ENCODE measurements at regions not wholly inside any gene's neighbourhood (a gene's known extent, or its start where the extent isn't known, plus 50 kb on each side); places are given as distances from the start of the nearest gene placed in this dataset.

DNA sequence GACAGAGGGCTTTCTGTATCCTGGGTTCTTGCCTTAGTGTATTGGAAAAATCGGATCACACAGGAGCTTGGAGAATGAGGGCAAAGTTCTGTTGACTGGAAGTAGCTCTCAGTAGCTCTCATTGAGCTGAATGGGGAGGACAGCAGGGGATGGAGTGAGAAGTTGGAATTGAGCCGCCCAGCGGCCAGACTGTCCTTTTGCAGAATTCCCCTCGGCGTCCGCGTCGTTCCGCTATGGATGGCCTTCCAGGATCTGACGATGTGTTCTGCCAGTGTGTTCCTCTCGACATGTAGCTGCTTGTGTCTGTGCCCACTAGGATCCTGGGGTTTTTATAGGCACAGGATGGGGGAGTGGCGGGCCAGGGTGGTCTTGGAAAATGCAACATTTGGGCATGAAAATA lies 351.8 kb upstream of the SEMA3A start:
- intact Hi-C loops (cut with micrococcal nuclease; ENCODE audit: unreplicated experiment): no loop called here
- no peak overlapping the region for H3K27ac Mint-ChIP-seq (ENCODE audit: unreplicated experiment)
- Histone ChIP-seq H3K4me3 (ENCODE audit: low read depth, low read length) (no peak overlapping the region), H3K9me3 (no peaks in the 10 kb centered on the region), H3K36me3 (ENCODE audit: control insufficient read depth, insufficient read depth, low read length) (no peaks in the 10 kb centered on the region), H3K27me3 (replicated peaks; ENCODE audit: control insufficient read depth, insufficient read depth, low read length) (no peaks in the 10 kb centered on the region), H3K4me1 (no peaks in the 10 kb centered on the region)
- H3K4me3 Mint-ChIP-seq (ENCODE audit: unreplicated experiment): no peak overlapping the region
- POLR2A ChIA-PET: no interaction called here
- no peaks in the 10 kb centered on the region for H3K36me3 Mint-ChIP-seq (ENCODE audit: insufficient read depth, unreplicated experiment)
- H3K9me3 Mint-ChIP-seq (ENCODE audit: unreplicated experiment): no peaks in the 10 kb centered on the region
- no peaks in the 10 kb centered on the region for H3K27me3 Mint-ChIP-seq (ENCODE audit: insufficient read depth, unreplicated experiment)
- CTCF ChIA-PET: interaction anchor here (0.6 kb wide), 1 partner anchor 482 kb away, joined by 3 read pairs; no protein-coding TSS in a partner anchor
- no TSS peak for BruUV-seq (replicated peaks)
- no peaks in the 10 kb centered on the region for H3K4me1 Mint-ChIP-seq (ENCODE audit: low read depth, unreplicated experiment)
- TF ChIP-seq, protein P1, sequence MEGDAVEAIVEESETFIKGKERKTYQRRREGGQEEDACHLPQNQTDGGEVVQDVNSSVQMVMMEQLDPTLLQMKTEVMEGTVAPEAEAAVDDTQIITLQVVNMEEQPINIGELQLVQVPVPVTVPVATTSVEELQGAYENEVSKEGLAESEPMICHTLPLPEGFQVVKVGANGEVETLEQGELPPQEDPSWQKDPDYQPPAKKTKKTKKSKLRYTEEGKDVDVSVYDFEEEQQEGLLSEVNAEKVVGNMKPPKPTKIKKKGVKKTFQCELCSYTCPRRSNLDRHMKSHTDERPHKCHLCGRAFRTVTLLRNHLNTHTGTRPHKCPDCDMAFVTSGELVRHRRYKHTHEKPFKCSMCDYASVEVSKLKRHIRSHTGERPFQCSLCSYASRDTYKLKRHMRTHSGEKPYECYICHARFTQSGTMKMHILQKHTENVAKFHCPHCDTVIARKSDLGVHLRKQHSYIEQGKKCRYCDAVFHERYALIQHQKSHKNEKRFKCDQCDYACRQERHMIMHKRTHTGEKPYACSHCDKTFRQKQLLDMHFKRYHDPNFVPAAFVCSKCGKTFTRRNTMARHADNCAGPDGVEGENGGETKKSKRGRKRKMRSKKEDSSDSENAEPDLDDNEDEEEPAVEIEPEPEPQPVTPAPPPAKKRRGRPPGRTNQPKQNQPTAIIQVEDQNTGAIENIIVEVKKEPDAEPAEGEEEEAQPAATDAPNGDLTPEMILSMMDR (IDR thresholded peaks at IDR 0.05; ENCODE audit: insufficient read depth in 1 of 2, low read depth in 1 of 2, low read length in 1 of 2, severe bottlenecking in 1 of 2, unreplicated experiment in 1 of 2): no peak
- DNase-seq: no peak

DNA sequence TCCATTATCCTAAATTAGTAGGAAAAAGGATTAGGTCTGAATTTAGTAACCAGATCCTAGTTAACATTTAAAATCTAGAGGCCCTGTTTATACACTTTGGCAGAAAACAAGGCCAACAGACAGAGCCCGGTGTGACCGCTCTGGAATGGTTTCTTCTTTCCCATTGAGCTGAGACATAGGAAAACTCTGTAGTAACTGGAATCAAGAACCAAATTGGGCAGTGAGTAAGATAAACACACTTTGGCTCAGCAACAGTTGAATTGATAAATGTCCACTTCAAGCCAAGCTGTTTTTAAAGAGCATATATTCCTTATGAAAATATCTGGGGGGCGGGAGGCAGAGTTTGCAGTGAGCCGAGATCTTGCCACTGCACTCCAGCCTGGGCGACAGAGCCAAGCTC lies 343.7 kb upstream of the SEMA3A start:
- intact Hi-C loops (cut with micrococcal nuclease; ENCODE audit: unreplicated experiment): no loop called here
- POLR2A ChIA-PET: no interaction called here
- no TSS peak for BruUV-seq (replicated peaks)

DNA sequence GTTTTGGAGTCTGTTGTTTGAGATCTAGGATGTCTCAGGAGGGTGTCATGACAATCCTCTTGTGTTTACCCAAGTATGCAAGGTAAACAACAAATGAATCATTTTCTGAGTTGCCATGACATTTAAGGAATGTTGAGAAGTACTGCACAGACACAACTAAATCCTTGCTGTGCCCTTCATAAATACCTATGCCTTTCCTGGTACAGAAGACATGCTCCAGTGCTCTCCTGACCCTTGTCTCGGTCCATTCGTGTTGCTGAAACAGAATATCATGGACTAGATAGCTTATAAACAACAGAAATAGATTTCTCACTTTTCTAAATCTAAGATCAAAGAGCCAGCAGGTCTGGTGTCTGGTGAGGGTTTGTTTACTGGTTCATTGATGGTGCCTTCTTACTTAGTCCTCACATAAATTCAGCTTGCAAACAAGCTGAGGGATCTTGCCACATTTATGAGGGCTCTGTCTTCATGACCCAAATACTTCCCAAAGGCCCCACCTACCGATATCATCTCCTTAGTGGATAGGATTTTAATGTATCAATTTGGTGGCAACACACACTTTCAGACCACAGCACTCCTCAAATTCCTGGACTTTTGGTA lies 341.8 kb upstream of the SEMA3A start:
- no peaks in the 10 kb centered on the region for H3K36me3 ChIP-seq (ENCODE audit: control insufficient read depth, insufficient read depth, low read length)
- H3K4me1 Mint-ChIP-seq (ENCODE audit: low read depth, unreplicated experiment): peaks cover 34% of the 10 kb centered on the region
- peaks cover 26% of the 10 kb centered on the region for H3K4me1 ChIP-seq
- DNase-seq: peak in 1 of 2 experiments; percentile 21
- no peak overlapping the region for H3K4me3 Mint-ChIP-seq (ENCODE audit: unreplicated experiment)
- ChIA-PET CTCF (no interaction called here), POLR2A (no interaction called here)
- H3K27ac Mint-ChIP-seq (ENCODE audit: unreplicated experiment): peak overlapping the region; percentile 9
- no peaks in the 10 kb centered on the region for H3K27me3 ChIP-seq (replicated peaks; ENCODE audit: control insufficient read depth, insufficient read depth, low read length)
- H3K27me3 Mint-ChIP-seq (ENCODE audit: insufficient read depth, unreplicated experiment): no peaks in the 10 kb centered on the region
- BruUV-seq (replicated peaks): no TSS peak
- TF ChIP-seq, protein P1 (IDR thresholded peaks at IDR 0.05; ENCODE audit: insufficient read depth in 1 of 2, low read depth in 1 of 2, low read length in 1 of 2, severe bottlenecking in 1 of 2, unreplicated experiment in 1 of 2): no peak
- H3K9me3 Mint-ChIP-seq (ENCODE audit: unreplicated experiment): no peaks in the 10 kb centered on the region
- intact Hi-C loops (cut with micrococcal nuclease; ENCODE audit: unreplicated experiment): no loop called here
- H3K9me3 ChIP-seq: no peaks in the 10 kb centered on the region
- no peaks in the 10 kb centered on the region for H3K36me3 Mint-ChIP-seq (ENCODE audit: insufficient read depth, unreplicated experiment)
- no peak overlapping the region for H3K4me3 ChIP-seq (ENCODE audit: low read depth, low read length)

More for the DNA sequence above, 343.7 kb upstream of the SEMA3A start:
- CTCF ChIA-PET: interaction anchor here (0.7 kb wide), 1 partner anchor 29 kb away, joined by 9 read pairs; no protein-coding TSS in a partner anchor
- no peak overlapping the region for H3K4me3 ChIP-seq (ENCODE audit: low read depth, low read length)
- no peak overlapping the region for H3K4me3 Mint-ChIP-seq (ENCODE audit: unreplicated experiment)
- H3K36me3 Mint-ChIP-seq (ENCODE audit: insufficient read depth, unreplicated experiment): no peaks in the 10 kb centered on the region
- H3K9me3 Mint-ChIP-seq (ENCODE audit: unreplicated experiment): no peaks in the 10 kb centered on the region
- no peaks in the 10 kb centered on the region for H3K9me3 ChIP-seq
- DNase-seq: no peak
- H3K36me3 ChIP-seq (ENCODE audit: control insufficient read depth, insufficient read depth, low read length): no peaks in the 10 kb centered on the region
- peaks cover 24% of the 10 kb centered on the region for H3K4me1 Mint-ChIP-seq (ENCODE audit: low read depth, unreplicated experiment)
- TF ChIP-seq, protein P1 (IDR thresholded peaks at IDR 0.05; ENCODE audit: insufficient read depth in 1 of 2, low read depth in 1 of 2, low read length in 1 of 2, severe bottlenecking in 1 of 2, unreplicated experiment in 1 of 2): no peak
- H3K4me1 ChIP-seq: peaks cover 14% of the 10 kb centered on the region
- H3K27me3 ChIP-seq (replicated peaks; ENCODE audit: control insufficient read depth, insufficient read depth, low read length): no peaks in the 10 kb centered on the region
- no peaks in the 10 kb centered on the region for H3K27me3 Mint-ChIP-seq (ENCODE audit: insufficient read depth, unreplicated experiment)
- H3K27ac Mint-ChIP-seq (ENCODE audit: unreplicated experiment): no peak overlapping the region

Data from Caco-2 (cell line).